Hepatocyte (in vitro differentiated cells): ENCODE measurements at regions not wholly inside any gene's neighbourhood (a gene's known extent, or its start where the extent isn't known, plus 50 kb on each side); places are given as distances from the start of the nearest gene placed in this dataset.

Source experiments
- CTCF ChIP-seq: fragments of 200-600 bp; sonication (generic); IDR thresholded peaks from 2 replicates; pipeline ENCODE4 v1.5.1; 2016; ENCODE audit warnings: antibody characterized with exemption, mild to moderate bottlenecking; ENCODE audit not compliant: poor library complexity
- EZH2 ChIP-seq: fragments of 200-600 bp; sonication (generic); IDR thresholded peaks from 2 replicates; pipeline ENCODE4 v1.6.1; 2016; ENCODE audit warnings: antibody characterized with exemption, mild to moderate bottlenecking, borderline replicate concordance
- EZH2phosphoT487 ChIP-seq: fragments of 200-600 bp; sonication (generic); IDR thresholded peaks from one replicate; pipeline ENCODE4 v1.6.1; 2018; ENCODE audit warnings: antibody characterized with exemption, mild to moderate bottlenecking, low read depth, moderate library complexity; ENCODE audit not compliant: unreplicated experiment, severe bottlenecking

DNA sequence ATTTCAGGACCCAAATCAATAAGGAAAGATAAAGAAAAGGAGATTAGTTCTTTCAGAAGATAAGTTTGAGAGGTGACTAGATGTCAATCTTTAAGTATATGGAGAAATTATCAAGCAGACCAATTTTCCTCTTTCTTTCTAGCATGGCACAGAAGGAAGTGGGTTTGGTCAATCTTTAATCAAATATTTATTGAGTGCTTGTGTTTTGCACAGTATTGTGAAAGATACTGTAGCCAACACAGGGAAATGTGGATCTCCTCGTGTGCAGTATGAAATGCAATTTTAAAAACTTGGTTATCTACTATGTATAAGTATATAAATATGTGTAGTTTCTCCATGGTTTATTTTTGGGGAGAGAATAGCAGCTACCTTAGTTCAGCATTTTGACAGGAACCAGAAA is 655.2 kb downstream of the RAPGEF2 start:
- TF ChIP-seq CTCF (no peak), EZH2 (no peak), EZH2phosphoT487 (no peak)
